Body of pancreas (tissue), 4 donors: ENCODE measurements at regions not wholly inside any gene's neighbourhood (a gene's known extent, or its start where the extent isn't known, plus 50 kb on each side); places are given as distances from the start of the nearest gene placed in this dataset.
A peak's percentile ranks its signal among the peaks of the same experiment; 100 is the strongest.

Experiments used
- ATAC-seq: fragments of 150-250 bp; one replicate; pipeline ENCODE4 v1.9.1; 2016
- DNase-seq, 4 donors: peaks; one replicate each; pipeline ENCODE4 v3.0.0-alpha.2; 2019
- H3K27ac ChIP-seq, 4 donors: fragments of 200-600 bp; sonication (generic); 1 replicate in 3 of 4; 2 replicates in 1 of 4; pipeline versions ENCODE4 v1.5.1 to v1.6.1; 2016 to 2019; ENCODE audit warnings: mild to moderate bottlenecking in 1 of 4, mixed read lengths in 1 of 4, moderate library complexity in 1 of 4
- H3K27me3 ChIP-seq, 2 donors: fragments of 200-600 bp; sonication (generic); one replicate each; pipeline ENCODE4 v1.6.0; 2016; ENCODE audit warnings: mild to moderate bottlenecking in 1 of 2
- H3K36me3 ChIP-seq, 2 donors: fragments of 200-600 bp; sonication (generic); replicated peaks in 1 of 2; 2 replicates each; pipeline ENCODE4 v1.5.1; 2016; ENCODE audit warnings: low read depth in 2 of 2; ENCODE audit not compliant: insufficient read depth in 1 of 2
- H3K4me1 ChIP-seq: fragments of 200-600 bp; sonication (generic); one replicate; pipeline ENCODE4 v1.6.0; 2016
- H3K4me3 ChIP-seq, 2 donors: fragments of 200-600 bp; sonication (generic); 1 replicate in 1 of 2; 2 replicates in 1 of 2; pipeline ENCODE4 v1.5.1; 2016 to 2019
- H3K9me3 ChIP-seq, 3 donors: fragments of 200-600 bp; sonication (generic); 1 replicate in 2 of 3; 2 replicates in 1 of 3; pipeline ENCODE4 v1.5.1; 2016
- POLR2A ChIP-seq, 3 donors: fragments of 450-650 bp; IDR thresholded peaks; one replicate each; pipeline ENCODE4 v1.6.1; 2016; ENCODE audit warnings: antibody characterized with exemption in 3 of 3, mild to moderate bottlenecking in 2 of 3
- WGBS, 2 donors: methylation state at CpG; one replicate each; pipeline ENCODE4 v1.1.5; 2017; 5-methylcytosine and 5-hydroxymethylcytosine counted together
- intact Hi-C: fragments of 100-400 bp; cut with DNase I; formaldehyde crosslinking; loops from one replicate; pipeline ENCODE4 v1.15.1; 2023
- TF ChIP-seq, protein P1 (sequence below), 7 experiments: fragments of 450-650 bp in 4 of 7; fragments of 200-600 bp in 3 of 7; sonication (generic) in 3 of 7; IDR thresholded peaks; one replicate each; pipeline ENCODE4 v1.5.1; 2016 to 2019; ENCODE audit warnings: antibody characterized with exemption in 7 of 7

GRCh38 chrX:82813671-82814078 is 694.4 kb upstream of the POU3F4 start:
- Histone ChIP-seq H3K27me3 (no peaks in the 10 kb centered on the region), H3K27ac (no peak overlapping the region), H3K4me1 (no peaks in the 10 kb centered on the region), H3K4me3 (no peak overlapping the region), H3K9me3 (no peaks in the 10 kb centered on the region), H3K36me3 (no peaks in the 10 kb centered on the region)
- 6 to 9% methylated on average over 1 of the region's 1 CpG for WGBS, 2 donors
- peak; percentile 56 for ATAC-seq
- peak in 1 of 4 donors; percentile 2 for DNase-seq
- TF ChIP-seq, protein P1, sequence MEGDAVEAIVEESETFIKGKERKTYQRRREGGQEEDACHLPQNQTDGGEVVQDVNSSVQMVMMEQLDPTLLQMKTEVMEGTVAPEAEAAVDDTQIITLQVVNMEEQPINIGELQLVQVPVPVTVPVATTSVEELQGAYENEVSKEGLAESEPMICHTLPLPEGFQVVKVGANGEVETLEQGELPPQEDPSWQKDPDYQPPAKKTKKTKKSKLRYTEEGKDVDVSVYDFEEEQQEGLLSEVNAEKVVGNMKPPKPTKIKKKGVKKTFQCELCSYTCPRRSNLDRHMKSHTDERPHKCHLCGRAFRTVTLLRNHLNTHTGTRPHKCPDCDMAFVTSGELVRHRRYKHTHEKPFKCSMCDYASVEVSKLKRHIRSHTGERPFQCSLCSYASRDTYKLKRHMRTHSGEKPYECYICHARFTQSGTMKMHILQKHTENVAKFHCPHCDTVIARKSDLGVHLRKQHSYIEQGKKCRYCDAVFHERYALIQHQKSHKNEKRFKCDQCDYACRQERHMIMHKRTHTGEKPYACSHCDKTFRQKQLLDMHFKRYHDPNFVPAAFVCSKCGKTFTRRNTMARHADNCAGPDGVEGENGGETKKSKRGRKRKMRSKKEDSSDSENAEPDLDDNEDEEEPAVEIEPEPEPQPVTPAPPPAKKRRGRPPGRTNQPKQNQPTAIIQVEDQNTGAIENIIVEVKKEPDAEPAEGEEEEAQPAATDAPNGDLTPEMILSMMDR (IDR thresholded peaks at IDR 0.05) = no peak
- TF ChIP-seq POLR2A (IDR thresholded peaks at IDR 0.05) = no peak
- intact Hi-C loops = no loop called here

DNA sequence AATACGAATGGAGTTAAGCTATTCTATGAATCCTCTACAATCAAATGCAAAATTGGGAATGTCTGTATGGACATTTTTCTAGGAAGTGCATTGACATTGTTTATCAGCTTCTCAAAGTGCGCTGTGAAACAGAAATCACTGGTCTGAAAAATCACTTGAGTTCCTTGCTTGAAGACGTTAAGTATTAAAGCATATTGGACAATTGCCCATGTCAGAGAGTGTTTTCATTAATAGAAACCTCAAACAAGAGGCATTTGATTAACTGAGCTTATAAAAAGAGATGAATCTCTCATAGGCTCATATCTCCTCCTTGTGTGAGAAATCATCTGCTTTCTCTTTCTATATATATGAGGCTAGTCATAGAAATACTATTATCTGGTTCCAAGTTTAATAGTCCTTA is 692.1 kb upstream of the POU3F4 start:
- 36 to 38% methylated on average over 3 of the region's 3 CpGs for WGBS, 2 donors
- H3K4me3 ChIP-seq = no peak overlapping the region
- no peaks in the 10 kb centered on the region for H3K36me3 ChIP-seq
- no peaks in the 10 kb centered on the region for H3K4me1 ChIP-seq
- H3K9me3 ChIP-seq = no peaks in the 10 kb centered on the region
- ATAC-seq = no peak
- no peaks in the 10 kb centered on the region for H3K27me3 ChIP-seq
- TF ChIP-seq POLR2A (IDR thresholded peaks at IDR 0.05) = no peak
- TF ChIP-seq, protein P1 (IDR thresholded peaks at IDR 0.05) = no peak
- intact Hi-C loops = no loop called here
- H3K27ac ChIP-seq = no peak overlapping the region
- no peak for DNase-seq

- no peak for ATAC-seq
- WGBS, 2 donors = 39 to 67% methylated on average over 2 of the region's 2 CpGs
- intact Hi-C loops = no loop called here
- H3K36me3 ChIP-seq = no peaks in the 10 kb centered on the region
- no peak overlapping the region for H3K4me3 ChIP-seq
- H3K4me1 ChIP-seq = no peaks in the 10 kb centered on the region
- no peak for DNase-seq
- no peak overlapping the region for H3K27ac ChIP-seq
- no peaks in the 10 kb centered on the region for H3K9me3 ChIP-seq
- TF ChIP-seq, protein P1 (IDR thresholded peaks at IDR 0.05) = no peak
- TF ChIP-seq POLR2A (IDR thresholded peaks at IDR 0.05) = no peak
- no peaks in the 10 kb centered on the region for H3K27me3 ChIP-seq
Observed at GRCh38 chrX:82816562-82816961, 691.5 kb upstream of the POU3F4 start.

- DNase-seq = no peak
Observed at GRCh38 chrX:82842286-82842685, 665.8 kb upstream of the POU3F4 start.

GRCh38 chrX:82848111-82848510 is 660.0 kb upstream of the POU3F4 start:
- Histone ChIP-seq H3K27me3 (no peaks in the 10 kb centered on the region), H3K36me3 (no peaks in the 10 kb centered on the region), H3K9me3 (no peaks in the 10 kb centered on the region), H3K27ac (no peak overlapping the region), H3K4me1 (no peaks in the 10 kb centered on the region), H3K4me3 (no peak overlapping the region)
- DNase-seq = no peak
- ATAC-seq = no peak
- no peak for TF ChIP-seq POLR2A (IDR thresholded peaks at IDR 0.05)
- TF ChIP-seq, protein P1 (IDR thresholded peaks at IDR 0.05) = no peak
- intact Hi-C loops = no loop called here
- WGBS, 2 donors = 67 to 76% methylated on average over 4 of the region's 4 CpGs

More at GRCh38 chrX:82842286-82842685, 665.8 kb upstream of the POU3F4 start:
- intact Hi-C loops = no loop called here
- no peak for ATAC-seq
- WGBS, 2 donors = 25 to 40% methylated on average over 1 of the region's 1 CpG
- no peaks in the 10 kb centered on the region for H3K27me3 ChIP-seq
- TF ChIP-seq POLR2A (IDR thresholded peaks at IDR 0.05) = no peak
- TF ChIP-seq, protein P1 (IDR thresholded peaks at IDR 0.05) = no peak
- H3K4me1 ChIP-seq = no peaks in the 10 kb centered on the region
- H3K9me3 ChIP-seq = no peaks in the 10 kb centered on the region
- no peaks in the 10 kb centered on the region for H3K36me3 ChIP-seq
- H3K27ac ChIP-seq = no peak overlapping the region
- no peak overlapping the region for H3K4me3 ChIP-seq
